ENCODE measurements at regions not wholly inside any gene's neighbourhood (a gene's known extent, or its start where the extent isn't known, plus 50 kb on each side); places are given as distances from the start of the nearest gene placed in this dataset.
A peak's percentile ranks its signal among the peaks of the same experiment; 100 is the strongest.
"Not testable (repeated sequence)": the region's sequence is repeated elsewhere in the genome, so short reads cannot be mapped to it uniquely, and the experiment has no call there.

- no peak for DNase-seq (ENCODE audit: low spot score)
Measured at GRCh38 chr4:32672359-32672758, 1952.2 kb downstream of the PCDH7 start.

GRCh38 chr4:32680946-32681345 lies 1960.8 kb downstream of the PCDH7 start:
- DNase-seq (ENCODE audit: low spot score) = no peak

- no peak for DNase-seq (ENCODE audit: low spot score)
Measured at GRCh38 chr4:32684160-32684559, 1964.0 kb downstream of the PCDH7 start.

- DNase-seq (ENCODE audit: low spot score) = no peak
Measured at GRCh38 chr4:32686123-32686522, 1966.0 kb downstream of the PCDH7 start.

- no peak for DNase-seq (ENCODE audit: low spot score)
Measured at GRCh38 chr4:32689518-32689917, 1969.3 kb downstream of the PCDH7 start.

GRCh38 chr4:32697281-32697814 lies 1977.2 kb downstream of the PCDH7 start:
- no peak for DNase-seq (ENCODE audit: low spot score)

- no peak for DNase-seq (ENCODE audit: low spot score)
Measured at GRCh38 chr4:32700838-32701237, 1980.7 kb downstream of the PCDH7 start.

GRCh38 chr4:32706893-32707292 lies 1986.7 kb downstream of the PCDH7 start:
- no peak for DNase-seq (ENCODE audit: low spot score)

GRCh38 chr4:32716090-32716620 lies 1996.0 kb downstream of the PCDH7 start:
- not testable (repeated sequence) for DNase-seq (ENCODE audit: low spot score)

GRCh38 chr4:32735856-32736590 lies 2015.9 kb downstream of the PCDH7 start:
- no peak for DNase-seq (ENCODE audit: low spot score)

GRCh38 chr4:32744211-32744610 lies 2024.0 kb downstream of the PCDH7 start:
- DNase-seq (ENCODE audit: low spot score) = no peak

GRCh38 chr4:32745351-32745750 lies 2025.2 kb downstream of the PCDH7 start:
- DNase-seq (ENCODE audit: low spot score) = no peak

- DNase-seq (ENCODE audit: low spot score) = no peak
Measured at GRCh38 chr4:32748061-32748460, 2027.9 kb downstream of the PCDH7 start.

GRCh38 chr4:32748498-32748897 lies 2028.3 kb downstream of the PCDH7 start:
- DNase-seq (ENCODE audit: low spot score) = no peak

GRCh38 chr4:32752962-32753361 lies 2032.8 kb downstream of the PCDH7 start:
- DNase-seq (ENCODE audit: low spot score) = no peak

GRCh38 chr4:32768664-32769389 lies 2048.7 kb downstream of the PCDH7 start:
- peak; percentile 23 for DNase-seq (ENCODE audit: low spot score)

GRCh38 chr4:32771491-32771890 lies 2051.3 kb downstream of the PCDH7 start:
- no peak for DNase-seq (ENCODE audit: low spot score)

GRCh38 chr4:32775049-32775448 lies 2054.9 kb downstream of the PCDH7 start:
- DNase-seq (ENCODE audit: low spot score) = peak; percentile 56

GRCh38 chr4:32776435-32777203 lies 2056.4 kb downstream of the PCDH7 start:
- no peak for DNase-seq (ENCODE audit: low spot score)

GRCh38 chr4:32778025-32778424 lies 2057.9 kb downstream of the PCDH7 start:
- no peak for DNase-seq (ENCODE audit: low spot score)

- DNase-seq (ENCODE audit: low spot score) = no peak
Measured at GRCh38 chr4:32778938-32779337, 2058.8 kb downstream of the PCDH7 start.
